Activated CD8-positive, alpha-beta memory T cell treated with anti-CD3 and anti-CD28 coated beads for 1 hour (primary cell): ENCODE measurements at regions not wholly inside any gene's neighbourhood (a gene's known extent, or its start where the extent isn't known, plus 50 kb on each side); places are given as distances from the start of the nearest gene placed in this dataset.
A peak's percentile ranks its signal among the peaks of the same experiment; 100 is the strongest.

Experiments
- DNase-seq, 2 donors: peaks; one replicate each; pipeline ENCODE4 v3.0.0-alpha.2; 2020; ENCODE audit warnings: low read depth in 1 of 2; ENCODE audit errors: extremely low read depth in 1 of 2

DNA sequence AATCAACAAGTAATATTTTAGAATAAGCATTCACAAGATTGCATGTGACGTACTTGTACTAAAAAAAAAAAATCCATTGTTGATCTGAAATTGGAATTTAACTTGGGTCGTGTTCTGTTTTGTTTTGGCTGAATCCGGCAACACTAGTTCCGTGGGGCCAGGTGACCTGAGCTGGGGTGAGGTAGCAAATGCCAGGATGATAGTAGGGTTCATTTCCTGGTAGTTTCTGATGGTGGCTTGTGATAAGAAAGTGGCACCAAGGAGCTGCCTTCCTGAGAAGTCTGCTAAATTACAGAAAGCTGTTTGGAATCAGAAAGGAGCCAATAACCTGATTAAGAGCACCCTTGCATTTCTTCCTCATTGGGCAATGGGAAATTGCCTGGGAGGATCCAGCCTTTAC lies 126.4 kb upstream of the DLX2 start:
- no peak for DNase-seq

DNA sequence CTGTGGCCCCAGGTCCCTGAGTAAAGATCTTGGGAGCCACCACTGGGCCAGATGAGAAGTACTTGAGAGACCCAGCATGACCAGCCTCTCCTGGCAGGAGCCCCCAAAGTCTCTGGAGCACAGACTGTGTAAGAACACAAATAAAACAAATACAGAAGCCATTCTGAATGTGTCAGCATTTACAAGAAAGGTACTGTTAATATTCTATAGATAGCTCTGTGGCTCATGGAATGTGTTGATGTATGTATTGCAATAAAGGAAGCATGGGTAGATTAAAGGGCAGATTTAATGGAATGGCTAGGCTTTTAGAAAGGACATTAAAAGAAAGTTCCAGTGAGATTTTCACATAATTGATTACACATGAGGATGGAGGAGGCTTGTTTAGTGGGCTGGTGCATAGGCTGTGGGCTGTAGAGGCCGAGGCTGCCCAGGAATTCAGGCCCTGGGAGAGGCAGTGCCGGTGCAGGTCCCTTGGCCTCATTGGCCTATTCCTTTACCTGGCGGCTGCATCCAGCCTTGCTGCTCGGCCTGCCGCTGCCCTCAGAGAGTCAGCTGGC lies 127.7 kb upstream of the DLX2 start:
- no peak for DNase-seq

DNA sequence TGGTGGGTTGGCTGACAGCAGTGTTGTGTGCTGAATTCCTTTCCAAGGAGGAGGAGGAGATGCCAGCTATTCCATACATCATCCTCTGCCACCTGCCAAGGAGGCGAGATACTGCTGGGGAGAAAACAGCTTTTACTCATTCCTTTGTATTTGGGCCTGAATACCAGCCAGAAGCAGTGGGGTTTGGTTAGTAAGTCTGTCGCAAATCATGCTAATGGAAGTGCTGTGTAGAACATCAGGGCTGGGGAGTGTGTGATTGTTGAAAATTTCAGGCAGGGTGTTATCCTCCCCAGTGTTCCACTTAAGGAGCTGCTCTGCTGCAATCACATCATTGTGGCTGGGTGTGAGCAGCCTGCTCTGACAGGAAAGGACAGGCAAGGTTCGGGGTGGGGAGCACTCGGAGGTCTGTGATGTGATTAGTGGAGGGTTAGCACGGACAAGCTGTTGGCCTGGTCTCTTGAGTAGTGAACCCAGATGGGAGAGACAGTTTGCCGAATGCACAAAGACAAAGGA lies 128.2 kb upstream of the DLX2 start:
- no peak for DNase-seq

- no peak for DNase-seq
Measured at GRCh38 chr2:172231508-172231907, 128.8 kb upstream of the DLX2 start.

DNA sequence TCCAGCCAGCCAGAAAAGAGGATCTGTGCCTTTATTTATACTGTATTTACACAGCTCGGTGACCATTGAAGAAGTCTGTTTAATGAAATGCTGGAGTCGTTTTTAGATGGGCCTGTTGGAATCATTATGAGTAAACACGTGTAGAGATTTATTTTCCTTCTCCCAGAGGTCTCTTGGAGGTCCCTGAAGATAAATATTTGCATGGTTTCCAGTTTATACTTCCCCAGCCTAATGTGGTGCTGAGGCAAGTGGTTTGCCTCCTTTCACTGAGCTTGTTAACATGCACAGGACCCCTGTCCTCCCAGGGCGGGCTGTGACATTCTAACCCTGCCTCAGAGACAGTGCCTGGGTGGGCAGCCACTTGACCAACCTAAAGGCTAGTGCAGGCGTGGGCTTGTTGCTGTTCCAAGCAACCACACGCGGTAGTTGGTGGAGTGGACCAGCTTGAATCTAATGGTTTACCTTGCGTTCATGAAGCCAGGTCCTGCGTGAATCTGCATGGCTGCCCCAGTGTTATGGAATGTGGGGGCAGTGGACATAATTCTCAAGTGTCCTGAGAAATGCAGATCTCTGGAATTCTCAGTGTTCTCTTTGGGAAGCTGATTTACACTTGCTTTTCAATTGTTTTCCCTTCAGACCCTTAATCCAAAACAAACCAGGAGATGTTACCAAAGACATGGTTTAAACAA lies 130.2 kb upstream of the DLX2 start:
- DNase-seq, result no peak

DNA sequence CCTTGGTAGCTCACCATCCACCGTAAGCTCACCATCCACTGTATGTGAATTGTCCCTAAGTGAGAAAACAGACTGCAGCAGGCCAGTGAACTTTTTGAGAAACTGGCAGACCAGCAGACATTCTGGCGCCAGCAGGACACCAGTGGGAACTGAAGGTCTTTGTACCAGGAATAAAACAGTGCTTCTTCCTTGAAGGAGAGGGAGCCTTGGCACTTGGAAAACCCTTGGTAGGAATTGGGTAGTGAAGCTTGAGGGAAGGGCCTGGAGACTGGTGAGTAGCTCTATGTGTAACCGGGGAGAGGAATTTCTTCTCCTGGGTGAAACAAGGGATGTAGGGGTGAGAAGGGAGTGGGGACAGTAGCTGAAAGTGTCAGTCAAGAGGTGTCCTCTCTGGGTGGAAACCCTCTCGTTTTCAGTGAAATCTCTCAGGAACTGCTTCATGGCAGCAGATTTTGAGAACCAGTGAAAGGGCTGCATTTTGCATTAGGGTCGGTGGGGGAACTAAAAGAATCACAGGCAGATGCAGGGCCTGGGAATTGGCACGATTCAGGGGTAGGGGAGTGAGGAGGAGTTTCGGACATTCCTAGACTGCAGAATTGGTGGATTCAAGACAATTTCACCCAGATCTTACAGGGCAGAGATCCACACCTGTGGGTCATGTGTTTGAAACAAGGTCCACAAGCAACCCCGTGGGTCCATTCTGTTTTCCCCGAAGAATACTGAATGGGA lies 131.5 kb upstream of the DLX2 start:
- DNase-seq, result no peak

DNA sequence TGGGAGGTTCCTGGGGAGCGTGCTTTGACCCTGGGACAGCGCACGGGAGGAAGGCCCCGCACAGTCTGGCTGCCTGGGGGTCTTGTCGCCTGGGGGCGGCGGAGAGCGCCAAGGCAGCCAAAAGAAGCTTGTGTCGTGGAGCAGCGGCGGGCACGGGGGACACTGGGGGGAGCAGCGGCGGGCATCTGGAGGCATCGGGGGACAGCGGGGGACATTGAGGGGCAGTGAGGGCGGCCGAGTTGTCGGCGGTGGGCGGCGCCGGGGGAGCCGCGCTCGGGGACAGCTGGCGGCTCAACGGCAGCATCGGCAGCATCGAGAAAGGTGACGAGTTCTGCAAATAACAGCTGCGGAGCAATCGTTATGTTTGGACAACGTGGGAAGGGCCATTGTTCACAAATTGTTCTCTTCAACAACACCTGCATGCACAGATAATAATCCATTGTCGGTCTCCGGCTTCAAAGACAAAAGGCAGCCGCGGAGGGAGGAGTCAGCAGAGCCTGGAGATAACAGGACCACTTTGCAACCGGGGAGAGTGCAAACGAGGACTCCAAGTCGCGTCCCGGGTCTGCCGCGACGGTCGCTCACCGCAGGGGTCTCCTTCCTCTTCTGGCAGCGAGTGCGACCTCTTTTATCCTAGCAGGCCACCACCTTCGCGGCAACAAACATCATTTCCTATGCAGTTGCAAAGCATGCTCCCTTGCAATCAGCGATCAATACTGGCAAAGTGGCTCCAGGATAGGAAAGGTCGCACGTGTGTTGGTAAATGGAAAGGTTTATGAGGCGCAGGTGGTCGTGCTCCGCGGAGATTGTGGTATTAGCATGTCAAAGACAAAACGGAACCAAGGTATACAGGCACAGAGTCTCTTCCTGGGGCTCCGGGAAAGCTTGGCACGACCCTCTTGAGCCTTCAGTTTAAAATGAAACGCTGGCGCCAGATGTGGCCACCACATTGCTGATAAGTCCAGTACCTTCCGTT lies 132.3 kb upstream of the DLX2 start:
- DNase-seq, result peak in 1 of 2 donors; percentile 11

GRCh38 chr2:172239944-172240590 lies 137.4 kb upstream of the DLX2 start:
- DNase-seq, result no peak

GRCh38 chr2:172241222-172241621 lies 138.5 kb upstream of the DLX2 start:
- DNase-seq, result no peak

DNA sequence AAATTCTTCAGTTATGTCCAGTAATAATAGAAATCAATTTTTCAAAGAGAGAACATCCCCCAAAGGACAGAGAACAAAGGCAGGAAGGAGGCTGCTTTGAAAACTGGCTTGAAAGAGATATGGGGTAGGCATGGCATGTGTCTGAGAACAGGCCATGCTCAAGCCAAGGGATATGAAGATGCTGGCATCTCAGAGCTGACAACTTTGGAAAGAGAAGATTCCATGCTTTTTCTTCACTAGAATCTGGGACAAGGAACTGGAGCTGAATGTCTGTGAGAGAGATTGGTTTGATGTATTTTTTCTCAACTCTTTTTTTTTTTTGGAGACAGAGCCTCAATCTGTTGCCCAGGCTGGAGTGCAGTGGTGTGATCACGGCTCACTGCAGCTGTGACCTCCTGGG lies 139.8 kb upstream of the DLX2 start:
- DNase-seq, result no peak

- DNase-seq, result no peak
Measured at GRCh38 chr2:172242961-172243360, 140.3 kb upstream of the DLX2 start.

- DNase-seq, result no peak
Measured at GRCh38 chr2:172244419-172245130, 141.9 kb upstream of the DLX2 start.

DNA sequence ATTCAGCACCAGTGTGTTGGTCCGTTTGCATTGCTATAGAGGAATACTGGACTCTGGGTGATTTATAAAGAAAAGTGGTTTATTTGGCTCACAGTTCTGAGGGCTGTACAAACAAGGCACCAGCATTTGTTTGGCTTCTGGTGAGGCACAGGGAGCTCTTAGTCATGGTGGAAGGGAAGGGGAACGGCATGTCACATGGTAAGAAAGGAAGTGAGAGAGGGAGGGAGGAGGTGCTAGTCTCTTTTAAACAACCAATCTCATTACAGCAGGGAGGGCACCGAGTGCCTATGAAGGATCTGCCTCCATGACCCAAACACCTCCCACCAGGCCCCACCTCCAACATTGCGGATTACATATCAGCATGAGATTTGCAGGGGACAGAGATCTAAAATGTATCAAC lies 143.9 kb upstream of the DLX2 start:
- DNase-seq, result no peak

DNA sequence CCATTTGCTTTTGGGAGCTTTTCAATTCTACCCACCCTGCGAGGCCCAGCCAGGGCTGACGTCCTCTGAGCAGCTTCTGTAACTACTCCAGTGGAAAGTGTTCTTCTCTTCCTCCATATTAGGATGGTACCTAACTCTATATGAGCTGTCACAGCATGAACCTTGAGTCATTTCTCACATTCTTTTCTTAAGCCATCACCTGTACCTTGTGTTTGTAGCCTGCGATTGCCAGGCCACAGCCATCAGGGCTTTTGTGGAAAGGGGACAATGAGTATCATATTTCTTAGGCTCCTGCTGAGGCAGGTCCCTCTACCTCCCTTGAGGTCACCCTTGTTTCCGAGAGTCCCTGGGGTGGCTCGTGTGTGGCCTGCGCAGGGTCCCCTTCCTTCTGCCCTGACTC lies 144.5 kb upstream of the DLX2 start:
- DNase-seq, result no peak

DNA sequence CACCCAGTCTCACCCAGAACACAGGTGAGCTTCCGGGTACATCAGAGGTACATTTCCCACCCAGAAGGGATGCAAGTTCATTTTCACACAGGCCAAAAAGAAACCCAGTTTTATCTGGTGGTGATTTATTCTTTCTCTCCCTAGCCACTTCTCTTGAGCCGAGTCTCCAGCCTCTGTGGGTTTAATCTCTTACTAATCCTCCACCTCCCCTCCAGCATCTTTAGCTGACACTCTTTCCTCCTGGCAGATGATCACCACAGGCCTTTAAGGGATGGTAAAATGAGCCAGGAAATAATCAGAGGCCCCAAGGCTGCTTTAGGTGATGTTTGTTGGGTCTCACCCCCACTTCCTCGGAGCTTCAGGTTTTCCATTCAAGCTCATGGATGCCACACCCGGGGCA lies 145.7 kb upstream of the DLX2 start:
- DNase-seq, result no peak

DNA sequence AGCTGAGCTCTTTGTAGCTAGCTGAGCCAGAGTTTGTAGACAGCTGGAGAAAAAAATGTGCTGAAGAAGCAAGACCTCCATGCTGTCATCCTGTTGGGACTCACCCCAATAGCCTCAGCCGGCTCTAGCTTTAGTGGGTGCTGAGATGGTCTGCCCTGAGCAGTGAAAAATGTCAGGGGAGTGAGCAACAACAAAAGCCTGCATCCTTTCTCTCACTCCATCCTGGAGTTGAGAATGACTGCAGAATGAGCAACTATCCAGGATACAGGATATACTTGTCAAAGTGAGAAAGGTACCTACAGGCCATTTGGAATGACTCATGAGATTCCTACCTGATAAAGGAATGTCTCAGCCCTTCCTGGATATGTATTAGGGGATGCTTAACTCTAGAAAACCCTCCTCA lies 146.1 kb upstream of the DLX2 start:
- no peak for DNase-seq

GRCh38 chr2:172249334-172249733 lies 146.6 kb upstream of the DLX2 start:
- DNase-seq, result no peak

- no peak for DNase-seq
Measured at GRCh38 chr2:172249986-172250385, 147.3 kb upstream of the DLX2 start.

DNA sequence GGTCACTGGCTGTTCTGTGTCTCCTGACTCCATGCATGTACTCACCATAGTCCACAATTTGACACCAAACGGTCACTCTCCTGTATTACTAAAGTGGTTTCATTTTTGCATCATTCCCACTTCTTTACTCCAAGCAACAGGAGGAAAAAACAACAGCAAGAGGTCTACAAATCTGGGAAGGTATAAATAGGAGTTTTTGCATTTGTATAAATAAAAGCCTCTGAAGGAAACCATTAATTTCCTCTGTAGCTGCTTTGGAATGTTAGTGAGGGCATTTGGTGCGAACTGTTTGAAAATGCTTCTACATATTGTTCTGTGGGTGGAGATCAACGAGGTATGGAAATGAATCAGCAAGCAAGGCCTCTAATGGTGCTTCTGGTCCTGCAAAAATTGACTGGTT lies 148.5 kb upstream of the DLX2 start:
- DNase-seq, result no peak

- DNase-seq, result no peak
Measured at GRCh38 chr2:172252154-172252553, 149.5 kb upstream of the DLX2 start.
